Cardiac septum (tissue), 1 donor: ENCODE measurements at regions not wholly inside any gene's neighbourhood (a gene's known extent, or its start where the extent isn't known, plus 50 kb on each side); places are given as distances from the start of the nearest gene placed in this dataset.

Experiments
- DNase-seq: peaks from one replicate; pipeline ENCODE4 v3.0.0-alpha.2; 2020; ENCODE audit warnings: low spot score
- intact Hi-C: fragments of 100-400 bp; cut with DNase I; formaldehyde crosslinking; loops from one replicate; pipeline ENCODE4 v1.14.0; 2022
- donor health status: DM: no; HTN: no; CAD: no.

- intact Hi-C loops, result no loop called here
- no peak for DNase-seq
Measured at GRCh38 chr10:4736183-4736582, 89.8 kb upstream of the AKR1E2 start.

GRCh38 chr10:4733843-4734224, 92.2 kb upstream of the AKR1E2 start:
- no peak for DNase-seq
- intact Hi-C loops, result no loop called here

GRCh38 chr10:4733150-4733842, 92.7 kb upstream of the AKR1E2 start:
- intact Hi-C loops, result no loop called here
- DNase-seq, result no peak

GRCh38 chr10:4730998-4731397, 95.0 kb upstream of the AKR1E2 start:
- DNase-seq, result no peak
- intact Hi-C loops, result no loop called here

- no peak for DNase-seq
- intact Hi-C loops, result no loop called here
Measured at GRCh38 chr10:4725917-4726606, 99.9 kb upstream of the AKR1E2 start.

GRCh38 chr10:4723860-4724259, 102.1 kb upstream of the AKR1E2 start:
- DNase-seq, result no peak
- intact Hi-C loops, result no loop called here

GRCh38 chr10:4721999-4722753, 103.8 kb upstream of the AKR1E2 start:
- intact Hi-C loops, result no loop called here
- no peak for DNase-seq

GRCh38 chr10:4720463-4720862, 105.5 kb upstream of the AKR1E2 start:
- intact Hi-C loops, result no loop called here
- no peak for DNase-seq

- intact Hi-C loops, result no loop called here
- no peak for DNase-seq
Measured at GRCh38 chr10:4719671-4720070, 106.3 kb upstream of the AKR1E2 start.

- intact Hi-C loops, result no loop called here
Measured at GRCh38 chr10:4719036-4719435, 107.0 kb upstream of the AKR1E2 start.

GRCh38 chr10:4718544-4718943, 107.5 kb upstream of the AKR1E2 start:
- intact Hi-C loops, result no loop called here
- DNase-seq, result no peak

More at GRCh38 chr10:4719036-4719435, 107.0 kb upstream of the AKR1E2 start:
- no peak for DNase-seq

GRCh38 chr10:4717670-4718069, 108.3 kb upstream of the AKR1E2 start:
- intact Hi-C loops, result no loop called here
- no peak for DNase-seq

- no peak for DNase-seq
- intact Hi-C loops, result no loop called here
Measured at GRCh38 chr10:4710858-4711257, 115.1 kb upstream of the AKR1E2 start.

GRCh38 chr10:4708123-4708759, 117.8 kb upstream of the AKR1E2 start:
- no peak for DNase-seq
- intact Hi-C loops, result no loop called here

- no peak for DNase-seq
- intact Hi-C loops, result no loop called here
Measured at GRCh38 chr10:4707221-4707620, 118.8 kb upstream of the AKR1E2 start.

GRCh38 chr10:4704034-4704545, 121.9 kb upstream of the AKR1E2 start:
- intact Hi-C loops, result no loop called here
- DNase-seq, result no peak

GRCh38 chr10:4701016-4701415, 125.0 kb upstream of the AKR1E2 start:
- intact Hi-C loops, result no loop called here
- no peak for DNase-seq

GRCh38 chr10:4699950-4700730, 125.9 kb upstream of the AKR1E2 start:
- intact Hi-C loops, result no loop called here

GRCh38 chr10:4698075-4698474, 127.9 kb upstream of the AKR1E2 start:
- intact Hi-C loops, result no loop called here
- DNase-seq, result no peak

More at GRCh38 chr10:4699950-4700730, 125.9 kb upstream of the AKR1E2 start:
- no peak for DNase-seq
